H1 (cell line): ENCODE measurements at regions not wholly inside any gene's neighbourhood (a gene's known extent, or its start where the extent isn't known, plus 50 kb on each side); places are given as distances from the start of the nearest gene placed in this dataset.

Experiments
- BACH1 ChIP-seq: IDR thresholded peaks from 2 replicates; pipeline ENCODE4 v1.6.1; 2012; ENCODE audit warnings: low read length, improper control_type of control experiment
- CBX5 ChIP-seq: fragments of 300-800, 300-1000 bp; sonication (generic); IDR thresholded peaks from 2 replicates; pipeline ENCODE4 v1.7.1; 2016; ENCODE audit warnings: antibody characterized with exemption, low read length, low read depth
- HDAC2 ChIP-seq, 2 experiments: fragments of 300-600 bp in 1 of 2; sonication (generic) in 1 of 2; IDR thresholded peaks; 2 replicates each; pipeline ENCODE4 v1.6.1; 2011 to 2012; ENCODE audit warnings: low read depth in 2 of 2, low read length in 2 of 2, mild to moderate bottlenecking in 2 of 2, moderate library complexity in 2 of 2, borderline replicate concordance in 1 of 2, inconsistent platforms in 1 of 2
- HDAC6 ChIP-seq: IDR thresholded peaks from one replicate; pipeline ENCODE4 v1.7.1; 2012; ENCODE audit warnings: low read depth, mild to moderate bottlenecking, inconsistent platforms, low read length, moderate library complexity
- KDM5A ChIP-seq: fragments of 200-600 bp; IDR thresholded peaks from 2 replicates; pipeline ENCODE4 v1.7.1; 2012; ENCODE audit warnings: mild to moderate bottlenecking, low read length, inconsistent platforms, mixed read lengths
- TF ChIP-seq, protein P1 (sequence below): IDR thresholded peaks from 2 replicates; pipeline ENCODE4 v1.6.1; 2011; ENCODE audit warnings: low read depth, mild to moderate bottlenecking, low read length; ENCODE audit not compliant: insufficient read depth
- TF ChIP-seq, protein P2 (sequence below), 3 experiments: IDR thresholded peaks; 1 replicate in 2 of 3; 2 replicates in 1 of 3; pipeline versions ENCODE4 v1.5.1 to v1.6.1; 2011; ENCODE audit warnings: low read length in 3 of 3, mild to moderate bottlenecking in 3 of 3, inconsistent platforms in 2 of 3, low read depth in 1 of 3, moderate library complexity in 1 of 3; ENCODE audit not compliant: insufficient read depth in 1 of 3; ENCODE audit errors: control extremely low read depth in 1 of 3

DNA sequence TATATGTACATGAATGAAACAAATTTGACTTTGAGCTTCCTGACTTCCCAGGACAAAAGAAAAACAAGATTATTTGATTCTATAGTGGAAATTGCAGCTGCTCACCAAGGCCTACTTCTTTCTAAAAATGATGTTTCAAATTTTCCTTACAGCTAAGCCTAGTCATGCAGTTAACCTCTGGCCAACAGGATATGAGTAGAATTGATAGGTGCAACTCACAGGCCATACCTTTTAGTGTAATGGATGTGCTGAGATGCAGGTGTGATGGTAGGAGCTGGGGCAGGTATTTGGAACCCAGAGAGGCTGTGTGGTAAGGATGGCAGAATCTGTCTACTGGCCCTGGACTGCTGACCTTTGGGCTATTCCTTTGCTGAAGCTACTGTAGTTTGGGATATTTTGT, 230.9 kb upstream of the PREP start (continued):
- TF ChIP-seq KDM5A: no peak
- no peak for TF ChIP-seq HDAC6
- no peak for TF ChIP-seq BACH1
- TF ChIP-seq, protein P1, sequence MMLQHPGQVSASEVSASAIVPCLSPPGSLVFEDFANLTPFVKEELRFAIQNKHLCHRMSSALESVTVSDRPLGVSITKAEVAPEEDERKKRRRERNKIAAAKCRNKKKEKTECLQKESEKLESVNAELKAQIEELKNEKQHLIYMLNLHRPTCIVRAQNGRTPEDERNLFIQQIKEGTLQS: no peak
- TF ChIP-seq CBX5: no peak
- TF ChIP-seq, protein P2, sequence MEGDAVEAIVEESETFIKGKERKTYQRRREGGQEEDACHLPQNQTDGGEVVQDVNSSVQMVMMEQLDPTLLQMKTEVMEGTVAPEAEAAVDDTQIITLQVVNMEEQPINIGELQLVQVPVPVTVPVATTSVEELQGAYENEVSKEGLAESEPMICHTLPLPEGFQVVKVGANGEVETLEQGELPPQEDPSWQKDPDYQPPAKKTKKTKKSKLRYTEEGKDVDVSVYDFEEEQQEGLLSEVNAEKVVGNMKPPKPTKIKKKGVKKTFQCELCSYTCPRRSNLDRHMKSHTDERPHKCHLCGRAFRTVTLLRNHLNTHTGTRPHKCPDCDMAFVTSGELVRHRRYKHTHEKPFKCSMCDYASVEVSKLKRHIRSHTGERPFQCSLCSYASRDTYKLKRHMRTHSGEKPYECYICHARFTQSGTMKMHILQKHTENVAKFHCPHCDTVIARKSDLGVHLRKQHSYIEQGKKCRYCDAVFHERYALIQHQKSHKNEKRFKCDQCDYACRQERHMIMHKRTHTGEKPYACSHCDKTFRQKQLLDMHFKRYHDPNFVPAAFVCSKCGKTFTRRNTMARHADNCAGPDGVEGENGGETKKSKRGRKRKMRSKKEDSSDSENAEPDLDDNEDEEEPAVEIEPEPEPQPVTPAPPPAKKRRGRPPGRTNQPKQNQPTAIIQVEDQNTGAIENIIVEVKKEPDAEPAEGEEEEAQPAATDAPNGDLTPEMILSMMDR (IDR thresholded peaks at IDR 0.05; ENCODE audit: control extremely low read depth in 1 of 3, insufficient read depth in 1 of 3, low read depth in 1 of 3, low read length in 3 of 3): no peak
- TF ChIP-seq HDAC2 (IDR thresholded peaks at IDR 0.05; ENCODE audit: borderline replicate concordance in 1 of 2, low read depth in 2 of 2, low read length in 2 of 2): no peak
